Aorta (tissue), 5 donors: ENCODE measurements at regions not wholly inside any gene's neighbourhood (a gene's known extent, or its start where the extent isn't known, plus 50 kb on each side); places are given as distances from the start of the nearest gene placed in this dataset.

Source experiments
- ATAC-seq: fragments of 200-7000 bp; cut with Tn5 transposase; one replicate; pipeline ENCODE4 v1.9.1; 2022; ENCODE audit warnings: moderate library complexity; ENCODE audit not compliant: low FRiP score
- DNase-seq, 2 donors: peaks; one replicate each; pipeline ENCODE4 v3.0.0-alpha.2; 2020
- H3K27ac ChIP-seq, 2 donors: one replicate each; pipeline ENCODE4 v1.5.1; 2013; ENCODE audit warnings: low read length in 2 of 2, mild to moderate bottlenecking in 2 of 2, moderate library complexity in 2 of 2, control low read depth in 1 of 2, inconsistent platforms in 1 of 2, low read depth in 1 of 2
- H3K27me3 ChIP-seq, 2 donors: one replicate each; pipeline ENCODE4 v1.6.1; 2013; ENCODE audit warnings: control low read depth in 1 of 2, low read length in 1 of 2, mild to moderate bottlenecking in 1 of 2, moderate library complexity in 1 of 2; ENCODE audit not compliant: insufficient read depth in 2 of 2, control insufficient read depth in 1 of 2
- H3K36me3 ChIP-seq, 2 donors: one replicate each; pipeline ENCODE4 v1.6.1; 2013; ENCODE audit warnings: control low read depth in 1 of 2, low read length in 1 of 2, mild to moderate bottlenecking in 1 of 2; ENCODE audit not compliant: insufficient read depth in 2 of 2, control insufficient read depth in 1 of 2
- H3K4me1 ChIP-seq, 2 donors: one replicate each; pipeline ENCODE4 v1.6.1; 2013; ENCODE audit warnings: low read length in 2 of 2, control low read depth in 1 of 2, mild to moderate bottlenecking in 1 of 2, moderate library complexity in 1 of 2; ENCODE audit not compliant: insufficient read depth in 2 of 2, control insufficient read depth in 1 of 2
- H3K4me3 ChIP-seq, 2 donors: one replicate each; pipeline ENCODE4 v1.5.1; 2013; ENCODE audit warnings: low read length in 2 of 2, control low read depth in 1 of 2, mild to moderate bottlenecking in 1 of 2
- H3K9me3 ChIP-seq: one replicate; pipeline ENCODE4 v1.6.1; 2013; ENCODE audit warnings: mild to moderate bottlenecking, low read length; ENCODE audit not compliant: control insufficient read depth
- WGBS, 2 donors: extraction: QIAGEN DNeasy Blood & Tissue Kit; methylation state at CpG; one replicate each; pipeline ENCODE4 v1.1.7; 2013; 5-methylcytosine and 5-hydroxymethylcytosine counted together
- intact Hi-C, 2 donors: fragments of 100-400 bp; cut with DNase I; formaldehyde crosslinking; loops; one replicate each; pipeline versions ENCODE4 v1.14.2 to v1.15.0; 2022
- donor health status: healthy with polysubstance abuse.
- donor health status: Bipolar disorder and iron deficiency.
- donor health status: DM: no; HTN: no; CAD: no.
- donor health status: DM: no; HTN: no; CAD: no.
- donor health status: DM: yes; HTN: yes; CAD: no.

DNA sequence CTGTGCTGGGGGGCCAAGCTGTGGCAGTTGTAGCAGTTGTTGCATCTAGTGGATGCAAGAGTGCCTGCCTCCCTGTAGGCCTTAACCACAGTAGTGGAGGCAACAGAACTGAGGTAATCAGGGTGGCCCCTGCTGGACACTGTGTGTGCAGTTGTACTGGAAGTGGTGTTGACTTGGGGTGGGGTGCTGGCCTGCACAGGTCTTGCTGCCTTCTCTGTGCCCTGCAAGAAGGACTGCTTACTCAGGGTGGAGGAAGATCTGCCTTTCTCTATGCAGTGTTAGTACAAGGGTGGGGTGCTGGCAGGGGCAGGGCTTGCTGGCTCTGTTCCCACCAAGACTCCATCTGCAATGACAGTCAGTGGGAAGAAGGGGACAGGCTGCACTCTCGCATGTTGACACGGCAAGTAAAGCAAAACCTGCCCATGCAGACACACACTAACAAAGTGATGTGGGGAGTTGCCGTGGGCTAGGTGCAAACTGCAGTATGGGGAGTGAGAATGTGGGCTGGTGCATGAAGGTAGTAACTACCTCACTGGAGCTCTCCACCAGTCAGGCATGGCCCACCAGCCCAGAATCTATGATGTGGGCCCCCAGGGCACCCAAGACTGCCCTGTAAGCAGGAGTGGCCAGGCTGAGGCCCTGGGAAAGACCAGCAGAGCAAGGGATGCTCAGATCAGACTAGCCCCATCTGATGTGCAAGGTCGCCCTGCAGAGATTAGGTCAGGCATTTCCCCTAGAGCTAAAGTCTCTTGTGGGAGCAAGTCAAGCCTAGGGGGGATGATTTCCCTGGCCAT is 594.9 kb downstream of the TECRL start:
- no peak overlapping the region for H3K4me3 ChIP-seq
- no peaks in the 10 kb centered on the region for H3K27me3 ChIP-seq
- H3K9me3 ChIP-seq, result no peaks in the 10 kb centered on the region
- ATAC-seq (peak; percentile 41), DNase-seq (peak in 1 of 2 donors; percentile 22)
- no peaks in the 10 kb centered on the region for H3K36me3 ChIP-seq
- H3K27ac ChIP-seq, result no peak overlapping the region
- H3K4me1 ChIP-seq, result no peaks in the 10 kb centered on the region
- 91 to 95% methylated on average over 4 of the region's 4 CpGs for WGBS, 2 donors
- intact Hi-C loops, result no loop called here

DNA sequence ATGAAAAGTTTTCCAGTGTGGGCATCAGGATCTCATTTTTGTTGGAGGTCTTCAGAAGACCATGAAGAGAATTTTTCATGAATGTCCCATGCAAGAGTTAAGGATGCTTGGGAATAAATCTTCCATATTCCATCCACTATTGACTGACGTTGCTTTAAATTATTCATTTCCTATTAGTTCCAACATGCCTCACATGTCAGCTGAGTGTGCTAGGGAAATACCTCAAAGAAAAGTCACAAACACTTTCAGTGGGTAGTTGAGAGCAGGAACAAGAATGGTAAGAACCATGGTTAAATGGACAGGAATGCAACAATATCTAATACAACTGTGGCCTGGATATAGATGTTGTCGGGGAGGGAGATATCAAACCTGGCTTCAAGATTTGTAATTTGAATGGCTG is 610.1 kb downstream of the TECRL start:
- Histone ChIP-seq H3K4me3 (no peak overlapping the region), H3K9me3 (no peaks in the 10 kb centered on the region), H3K36me3 (no peaks in the 10 kb centered on the region), H3K27me3 (no peaks in the 10 kb centered on the region), H3K4me1 (no peaks in the 10 kb centered on the region), H3K27ac (no peak overlapping the region)
- 43 to 71% methylated on average over 2 of the region's 2 CpGs for WGBS, 2 donors
- intact Hi-C loops, result no loop called here
- no peak for DNase-seq
- ATAC-seq, result no peak

DNA sequence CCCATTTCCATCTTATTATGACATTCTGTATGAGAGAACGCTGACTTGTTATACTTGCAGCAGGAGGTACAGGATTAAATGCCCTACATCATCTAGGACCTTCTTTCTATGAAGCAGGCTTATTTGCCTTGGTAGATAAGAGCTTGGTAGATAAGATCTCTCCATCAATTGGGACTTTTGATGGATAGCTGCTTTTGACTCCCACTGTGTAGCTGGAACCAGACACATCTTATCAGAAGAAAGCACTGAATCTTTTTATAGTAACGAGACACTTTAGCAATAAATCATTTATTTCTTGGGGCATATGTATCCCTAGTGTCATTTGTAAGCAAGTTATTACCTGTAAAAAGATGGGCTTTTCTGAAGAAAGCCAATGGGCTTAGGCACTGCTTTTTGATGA is 613.9 kb downstream of the TECRL start:
- ATAC-seq, result no peak
- H3K4me3 ChIP-seq, result no peak overlapping the region
- 5 to 20% methylated on average over 2 of the region's 2 CpGs for WGBS, 2 donors
- no peak for DNase-seq
- H3K9me3 ChIP-seq, result no peaks in the 10 kb centered on the region
- H3K36me3 ChIP-seq, result no peaks in the 10 kb centered on the region
- no peaks in the 10 kb centered on the region for H3K27me3 ChIP-seq
- H3K27ac ChIP-seq, result no peak overlapping the region
- intact Hi-C loops, result no loop called here
- H3K4me1 ChIP-seq, result no peaks in the 10 kb centered on the region

GRCh38 chr4:63790377-63790776 is 618.9 kb downstream of the TECRL start:
- no peak overlapping the region for H3K27ac ChIP-seq
- H3K27me3 ChIP-seq, result no peaks in the 10 kb centered on the region
- H3K4me3 ChIP-seq, result no peak overlapping the region
- no peaks in the 10 kb centered on the region for H3K36me3 ChIP-seq
- intact Hi-C loops, result no loop called here
- DNase-seq (no peak), ATAC-seq (no peak)
- 71 to 76% methylated on average over 5 of the region's 5 CpGs for WGBS, 2 donors
- no peaks in the 10 kb centered on the region for H3K4me1 ChIP-seq
- H3K9me3 ChIP-seq, result no peaks in the 10 kb centered on the region

DNA sequence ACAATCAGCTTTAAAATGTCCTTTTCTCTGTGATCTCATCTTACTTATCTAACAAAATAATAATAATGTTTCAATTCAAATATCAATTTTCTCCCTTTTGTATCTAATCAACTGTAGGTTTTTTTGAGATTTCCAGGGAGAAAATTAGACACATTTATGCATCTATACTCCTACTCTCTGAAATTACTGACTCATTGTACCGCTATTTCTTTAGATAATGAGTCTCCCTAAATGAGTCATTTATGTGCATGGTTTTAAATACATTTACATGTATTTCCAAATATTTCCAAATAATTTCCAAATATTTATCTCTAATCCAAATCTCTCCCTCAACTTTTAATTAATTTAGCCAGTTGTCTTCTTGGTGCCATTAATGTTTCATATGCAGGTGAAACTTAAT is 621.0 kb downstream of the TECRL start:
- Histone ChIP-seq H3K4me1 (no peaks in the 10 kb centered on the region), H3K9me3 (no peaks in the 10 kb centered on the region), H3K36me3 (no peaks in the 10 kb centered on the region), H3K27me3 (no peaks in the 10 kb centered on the region), H3K4me3 (no peak overlapping the region), H3K27ac (no peak overlapping the region)
- intact Hi-C loops, result no loop called here
- 71 to 80% methylated on average over 1 of the region's 1 CpG for WGBS, 2 donors
- DNase-seq, result no peak
- no peak for ATAC-seq

DNA sequence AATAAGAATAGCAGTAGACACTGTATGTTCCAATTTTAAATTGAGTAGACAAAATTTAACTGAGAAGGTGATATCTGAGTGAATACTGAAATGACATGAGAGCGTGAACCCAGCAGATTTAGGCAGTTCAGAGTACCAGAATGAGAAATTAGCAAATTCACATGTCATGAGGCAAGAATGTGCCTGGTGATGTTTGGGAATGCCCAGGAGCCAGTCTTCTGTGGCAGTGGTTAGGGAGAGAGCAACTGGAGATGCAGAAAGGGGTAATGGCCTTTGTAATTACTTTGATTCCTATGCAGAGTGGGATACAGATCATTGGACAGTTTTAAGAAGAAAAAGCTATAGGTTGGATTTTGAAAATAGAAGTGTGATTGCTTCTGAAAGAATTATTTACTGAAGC is 621.9 kb downstream of the TECRL start:
- ATAC-seq, result no peak
- WGBS, 2 donors, result 57 to 68% methylated on average over 1 of the region's 1 CpG
- intact Hi-C loops, result no loop called here

GRCh38 chr4:63786171-63786570 is 623.1 kb downstream of the TECRL start:
- intact Hi-C loops, result no loop called here
- WGBS, 2 donors, result 50 to 67% methylated on average over 3 of the region's 3 CpGs
- no peaks in the 10 kb centered on the region for H3K27me3 ChIP-seq
- H3K27ac ChIP-seq, result no peak overlapping the region
- ATAC-seq (no peak), DNase-seq (no peak)
- H3K4me1 ChIP-seq, result no peaks in the 10 kb centered on the region
- no peak overlapping the region for H3K4me3 ChIP-seq
- no peaks in the 10 kb centered on the region for H3K9me3 ChIP-seq
- no peaks in the 10 kb centered on the region for H3K36me3 ChIP-seq

More for the DNA sequence above, 621.9 kb downstream of the TECRL start:
- Histone ChIP-seq H3K4me3 (no peak overlapping the region), H3K27me3 (no peaks in the 10 kb centered on the region), H3K4me1 (no peaks in the 10 kb centered on the region), H3K36me3 (no peaks in the 10 kb centered on the region), H3K27ac (no peak overlapping the region), H3K9me3 (no peaks in the 10 kb centered on the region)
- no peak for DNase-seq

DNA sequence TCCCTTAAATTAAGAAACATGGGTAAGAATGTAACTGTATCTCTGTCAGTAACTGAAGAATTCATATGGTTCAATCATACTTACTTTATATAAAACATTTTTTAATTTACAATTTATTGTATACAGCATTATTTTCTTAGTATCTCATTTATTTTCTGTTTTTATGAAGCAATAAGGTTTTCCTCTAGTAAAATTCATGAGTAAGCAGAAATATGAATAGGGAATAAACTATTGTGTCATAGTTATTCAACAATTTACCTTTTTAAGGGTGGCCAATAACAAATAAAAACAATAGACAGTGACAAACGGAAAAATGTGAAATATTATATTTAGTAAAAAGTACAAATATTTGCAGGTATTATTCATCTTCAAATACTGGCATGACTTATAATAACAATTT is 624.4 kb downstream of the TECRL start:
- whole genome bisulfite sequencing, 2 donors, result 0 to 22% methylated on average over 1 of the region's 1 CpG
- Histone ChIP-seq H3K4me1 (no peaks in the 10 kb centered on the region), H3K27ac (no peak overlapping the region), H3K9me3 (no peaks in the 10 kb centered on the region), H3K4me3 (no peak overlapping the region), H3K27me3 (no peaks in the 10 kb centered on the region), H3K36me3 (no peaks in the 10 kb centered on the region)
- intact Hi-C loops, result no loop called here
- no peak for ATAC-seq
- DNase-seq, result no peak

DNA sequence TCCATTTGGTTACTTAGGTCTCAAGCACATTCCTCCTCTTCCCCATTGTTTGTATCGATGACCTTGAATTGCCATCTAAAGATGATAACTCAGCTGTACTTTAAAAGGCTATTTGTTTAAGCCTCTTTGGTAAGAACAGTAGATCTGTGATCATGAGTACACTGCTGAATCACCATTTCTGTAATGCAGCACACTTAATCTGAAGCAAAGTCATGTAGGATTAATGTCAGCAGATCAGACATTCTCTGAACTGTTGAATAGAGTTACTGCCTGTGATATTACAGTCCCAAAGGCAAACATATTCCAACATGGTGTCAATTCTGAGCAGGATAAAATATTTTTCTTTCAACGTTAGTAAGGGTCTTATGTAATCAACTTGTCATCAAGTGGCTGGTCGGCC is 631.6 kb downstream of the TECRL start:
- H3K4me1 ChIP-seq, result no peaks in the 10 kb centered on the region
- H3K27ac ChIP-seq, result no peak overlapping the region
- no peak for DNase-seq
- ATAC-seq, result no peak
- H3K9me3 ChIP-seq, result no peaks in the 10 kb centered on the region
- no peaks in the 10 kb centered on the region for H3K27me3 ChIP-seq
- H3K36me3 ChIP-seq, result no peaks in the 10 kb centered on the region
- 18 to 19% methylated on average over 3 of the region's 3 CpGs for WGBS, 2 donors
- H3K4me3 ChIP-seq, result no peak overlapping the region
- intact Hi-C loops, result no loop called here
